Glomerular visceral epithelial cell (primary cell): ENCODE measurements at regions not wholly inside any gene's neighbourhood (a gene's known extent, or its start where the extent isn't known, plus 50 kb on each side); places are given as distances from the start of the nearest gene placed in this dataset.

Experiments used
- DNase-seq: peaks from one replicate; pipeline ENCODE4 v3.0.0-alpha.2; 2016; ENCODE audit errors: extremely low spot score

GRCh38 chr1:56074007-56074651 is 505.2 kb downstream of the PLPP3 start:
- no peak for DNase-seq

GRCh38 chr1:56073614-56074006 is 505.8 kb downstream of the PLPP3 start:
- DNase-seq, result no peak

GRCh38 chr1:56073206-56073605 is 506.2 kb downstream of the PLPP3 start:
- no peak for DNase-seq

- DNase-seq, result no peak
These were observed 507.1 kb downstream of the PLPP3 start for GRCh38 chr1:56072310-56072709.

- no peak for DNase-seq
These were observed 508.0 kb downstream of the PLPP3 start for GRCh38 chr1:56071351-56071750.

- no peak for DNase-seq
These were observed 508.8 kb downstream of the PLPP3 start for GRCh38 chr1:56070601-56071000.

GRCh38 chr1:56069824-56070223 is 509.5 kb downstream of the PLPP3 start:
- no peak for DNase-seq

GRCh38 chr1:56068908-56069307 is 510.5 kb downstream of the PLPP3 start:
- DNase-seq, result no peak

GRCh38 chr1:56068210-56068609 is 511.2 kb downstream of the PLPP3 start:
- DNase-seq, result no peak

GRCh38 chr1:56065729-56066128 is 513.6 kb downstream of the PLPP3 start:
- DNase-seq, result peak; percentile 37

GRCh38 chr1:56064705-56065104 is 514.7 kb downstream of the PLPP3 start:
- peak; percentile 45 for DNase-seq

- no peak for DNase-seq
These were observed 515.9 kb downstream of the PLPP3 start for GRCh38 chr1:56063461-56063860.

GRCh38 chr1:56062625-56063024 is 516.7 kb downstream of the PLPP3 start:
- no peak for DNase-seq

- no peak for DNase-seq
These were observed 517.5 kb downstream of the PLPP3 start for GRCh38 chr1:56061824-56062223.

- DNase-seq, result no peak
These were observed 518.5 kb downstream of the PLPP3 start for GRCh38 chr1:56060906-56061305.

GRCh38 chr1:56057466-56058405 is 521.6 kb downstream of the PLPP3 start:
- no peak for DNase-seq

GRCh38 chr1:56056438-56057287 is 522.7 kb downstream of the PLPP3 start:
- DNase-seq, result no peak

GRCh38 chr1:56054959-56055358 is 524.4 kb downstream of the PLPP3 start:
- no peak for DNase-seq

GRCh38 chr1:56052041-56052440 is 527.3 kb downstream of the PLPP3 start:
- DNase-seq, result no peak

GRCh38 chr1:56050911-56051310 is 528.5 kb downstream of the PLPP3 start:
- DNase-seq, result no peak

GRCh38 chr1:56045477-56045876 is 533.9 kb downstream of the PLPP3 start:
- DNase-seq, result no peak

- DNase-seq, result no peak
These were observed 534.3 kb downstream of the PLPP3 start for GRCh38 chr1:56045062-56045461.
